Stimulated activated CD8-positive, alpha-beta memory T cell treated with anti-CD3 and anti-CD28 coated beads, Interleukin-12 subunit alpha, Interleukin-12 subunit beta, amount 100 ng/mL, for 1 hour (primary cell): ENCODE measurements at regions not wholly inside any gene's neighbourhood (a gene's known extent, or its start where the extent isn't known, plus 50 kb on each side); places are given as distances from the start of the nearest gene placed in this dataset.

Source experiments
- DNase-seq: peaks from one replicate; pipeline ENCODE4 v3.0.0-alpha.2; 2020; ENCODE audit warnings: low read depth

DNA sequence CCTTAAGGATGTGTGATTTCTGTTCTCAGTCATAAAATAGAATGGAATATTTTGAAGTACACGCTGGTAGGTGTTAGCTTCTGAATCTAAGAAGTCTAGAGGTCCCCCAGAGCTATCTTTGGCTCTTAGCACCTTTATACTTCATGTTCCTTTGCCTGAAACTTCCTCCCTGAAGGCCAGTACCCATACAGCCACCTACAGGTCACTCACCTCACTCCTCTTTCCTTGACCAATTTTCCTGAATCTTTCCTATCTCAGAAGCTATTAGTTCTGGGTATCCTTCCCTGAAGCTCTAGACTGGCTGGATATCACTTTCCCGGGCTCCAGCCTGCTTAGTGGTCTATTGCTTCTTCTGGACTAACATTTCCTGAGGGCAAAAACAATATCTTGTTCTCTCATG lies 93.4 kb upstream of the EDNRB start:
- no peak for DNase-seq

DNA sequence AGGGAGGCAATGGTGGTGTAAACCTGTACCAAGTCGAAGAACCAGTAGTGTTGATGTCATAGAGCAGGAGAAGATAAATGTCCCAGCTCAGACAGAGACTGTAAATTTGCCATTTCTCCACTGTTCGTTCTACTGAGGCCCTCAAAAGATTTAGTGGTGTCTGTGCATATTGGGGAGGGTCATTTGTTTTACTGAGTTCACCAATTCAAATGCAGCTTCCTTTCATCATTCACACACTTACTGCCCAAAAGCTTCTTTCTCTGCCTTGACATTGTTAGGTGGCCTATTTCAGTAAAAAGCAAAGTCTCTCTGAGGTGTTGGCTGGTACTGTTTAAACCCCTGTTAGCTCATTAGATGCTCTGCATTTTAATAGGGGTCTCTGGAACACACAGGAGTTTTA lies 86.2 kb upstream of the EDNRB start:
- no peak for DNase-seq

DNA sequence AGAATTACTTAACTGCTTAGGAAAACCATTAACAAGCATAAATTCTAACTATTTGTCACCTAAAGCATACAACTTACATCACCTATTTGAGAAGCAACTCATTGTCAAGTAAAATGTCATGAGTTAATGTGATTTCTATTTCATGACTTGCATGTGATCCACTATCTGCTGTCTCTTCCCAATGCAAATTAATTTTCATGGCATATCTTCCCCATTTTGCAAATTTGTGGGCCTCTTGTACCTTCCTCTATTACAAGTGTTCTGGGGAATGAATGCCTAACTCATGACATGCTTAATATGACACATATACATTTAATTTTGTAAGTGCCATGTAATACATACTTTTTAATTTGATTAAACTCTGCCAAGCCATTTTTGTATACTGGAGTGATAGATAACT lies 81.1 kb upstream of the EDNRB start:
- DNase-seq: no peak

DNA sequence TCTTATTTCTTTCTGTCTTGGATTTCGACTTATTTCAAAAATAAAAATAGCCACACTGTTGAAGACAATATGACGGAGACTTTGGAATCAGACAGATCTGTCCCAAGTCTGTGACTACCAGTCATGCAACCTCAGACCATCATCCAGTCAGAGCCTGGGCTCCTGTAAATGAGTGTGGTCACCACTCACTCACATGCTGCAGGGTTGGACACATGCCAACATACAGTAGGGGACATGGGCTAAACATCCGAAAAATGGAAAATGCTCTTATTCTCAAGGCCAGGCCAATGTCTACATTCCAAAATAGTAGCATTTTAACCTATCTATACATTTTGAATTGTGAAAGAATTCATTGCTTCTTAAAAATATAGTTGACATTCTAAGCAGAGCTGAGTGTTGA lies 75.5 kb upstream of the EDNRB start:
- no peak for DNase-seq

DNA sequence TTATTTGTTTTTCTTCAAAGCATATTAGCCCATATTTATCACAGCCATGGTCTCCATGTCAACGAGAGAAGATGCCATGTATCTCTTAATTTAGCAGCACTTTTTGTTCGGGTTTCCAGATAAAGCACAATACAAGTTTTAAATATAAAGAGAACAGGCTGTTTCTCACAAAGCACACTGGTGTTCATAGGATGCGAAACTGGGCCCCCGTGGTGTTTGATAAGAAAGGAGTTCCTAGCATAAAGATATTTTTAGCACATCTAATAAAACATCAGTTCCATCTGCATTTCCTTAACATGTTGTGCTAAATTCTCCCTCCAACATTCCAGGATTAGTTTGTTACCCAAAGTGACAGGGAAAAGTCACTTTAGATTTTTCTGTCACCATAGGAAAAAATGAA lies 72.4 kb upstream of the EDNRB start:
- no peak for DNase-seq

DNA sequence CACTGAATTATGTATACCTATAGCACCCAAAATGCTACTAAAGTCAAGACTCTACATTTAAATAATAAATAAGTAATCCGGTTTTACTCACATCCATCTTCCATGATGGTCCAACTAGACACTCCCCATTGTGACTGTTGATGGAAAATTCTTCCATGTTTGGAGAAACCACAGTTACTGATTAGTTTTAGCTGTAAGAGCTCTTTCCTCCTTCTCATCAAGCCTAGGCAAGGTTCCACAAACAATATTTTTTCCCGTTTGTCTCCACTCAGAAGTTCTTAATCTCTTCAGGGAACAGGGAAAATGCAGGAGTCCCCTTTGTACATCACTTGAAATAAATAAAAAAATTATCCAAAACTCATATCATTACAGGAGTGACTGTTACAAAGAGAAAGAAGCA lies 70.7 kb upstream of the EDNRB start:
- DNase-seq: no peak

DNA sequence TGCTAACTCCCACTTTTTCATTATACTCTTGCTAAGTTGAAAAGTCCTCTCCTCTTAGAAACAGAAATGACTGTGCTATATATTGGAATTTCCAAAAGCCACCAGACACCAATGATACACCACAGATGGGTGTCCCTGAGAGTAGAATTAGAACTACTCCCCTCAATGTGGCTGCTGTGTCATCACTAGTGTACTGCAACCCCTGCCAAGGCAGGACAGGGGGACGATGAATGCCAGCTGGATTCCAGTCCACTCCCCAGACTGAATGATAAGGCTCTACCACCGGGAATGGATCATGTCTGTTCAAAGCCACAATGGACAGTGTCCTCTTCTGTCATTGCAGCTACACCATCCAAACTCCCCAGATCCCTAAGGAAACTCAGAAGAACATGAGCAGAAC lies 69.7 kb upstream of the EDNRB start:
- no peak for DNase-seq

DNA sequence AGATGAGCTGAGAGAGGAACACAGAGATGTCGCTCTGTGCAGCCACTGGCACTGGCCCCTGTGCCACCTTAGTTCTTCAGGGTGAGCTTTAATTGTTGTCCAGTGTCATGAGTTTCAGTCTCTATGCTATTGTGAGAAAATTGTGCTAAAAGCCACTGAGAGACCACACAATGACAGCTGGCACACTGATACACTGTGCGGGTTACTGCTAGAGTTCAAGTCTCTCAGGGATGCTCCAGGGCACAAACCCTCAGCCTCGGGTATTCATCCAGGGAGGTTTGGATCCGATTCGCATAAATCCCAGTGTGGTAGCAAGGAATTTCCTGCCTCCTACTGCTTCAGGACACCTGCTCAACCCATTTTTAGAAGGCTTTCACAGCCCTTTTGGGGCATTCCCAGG lies 68.1 kb upstream of the EDNRB start:
- no peak for DNase-seq

DNA sequence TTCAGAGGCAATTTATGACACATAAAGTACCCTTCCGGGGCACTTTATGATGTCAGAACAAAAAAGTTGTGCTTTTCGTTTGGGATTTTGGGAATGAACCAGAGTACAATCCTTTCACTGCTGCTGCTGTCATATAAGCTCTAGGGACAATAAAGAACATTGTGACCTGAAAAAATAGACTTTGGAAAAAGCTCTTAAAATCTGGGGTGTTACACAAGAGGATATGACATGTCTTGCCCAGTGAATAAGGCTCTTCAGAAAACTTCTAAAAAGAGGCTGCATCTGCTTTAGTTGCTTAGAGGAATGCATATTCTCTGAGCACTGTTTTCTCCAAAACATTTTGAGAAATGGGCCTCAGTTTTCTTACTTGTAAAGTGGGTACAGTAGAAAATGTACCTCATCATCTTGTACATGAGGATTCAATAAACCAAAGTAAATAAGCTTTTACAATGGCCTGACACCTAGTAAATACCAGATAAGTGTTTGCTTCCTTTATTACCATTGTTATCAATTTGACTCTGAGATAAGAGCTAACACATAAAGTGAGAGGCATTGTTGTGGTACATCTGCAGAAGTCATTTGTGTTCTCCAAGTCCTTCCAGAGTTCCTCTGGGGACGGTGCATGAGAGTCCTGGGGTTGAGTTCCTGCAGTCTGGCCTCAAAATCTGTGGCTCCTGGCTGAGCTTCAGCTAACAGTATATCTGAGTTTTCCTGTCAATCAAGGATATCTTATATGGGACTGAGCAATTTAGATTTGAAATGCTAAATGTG lies 67.4 kb upstream of the EDNRB start:
- no peak for DNase-seq

DNA sequence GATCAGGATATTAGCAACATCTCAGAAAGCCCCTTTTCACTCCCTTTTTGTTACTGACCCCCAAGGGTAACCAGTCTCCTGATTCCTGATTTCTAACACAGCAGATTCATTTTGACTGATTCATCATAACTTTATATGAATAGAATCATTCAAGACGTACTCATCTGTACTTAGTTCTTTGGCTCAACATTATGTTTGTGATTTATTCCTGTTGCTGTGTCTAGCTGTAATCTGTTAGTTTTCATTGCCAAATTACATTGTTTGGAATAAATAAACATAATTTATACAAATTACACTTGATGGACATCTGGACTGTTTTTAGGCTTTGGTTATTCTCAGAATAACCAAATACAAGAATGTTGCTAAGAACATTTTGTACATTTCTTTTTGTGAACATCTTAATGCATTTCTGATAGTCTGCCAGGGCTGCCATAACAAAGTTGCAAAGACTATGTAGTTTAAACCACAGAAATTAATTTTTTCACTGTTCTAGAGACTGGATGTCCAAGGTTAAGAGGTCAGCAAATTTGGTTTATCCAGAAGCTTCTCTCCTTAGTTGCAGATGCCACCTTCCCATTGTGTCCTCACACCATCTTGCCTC lies 62.8 kb upstream of the EDNRB start:
- no peak for DNase-seq

DNA sequence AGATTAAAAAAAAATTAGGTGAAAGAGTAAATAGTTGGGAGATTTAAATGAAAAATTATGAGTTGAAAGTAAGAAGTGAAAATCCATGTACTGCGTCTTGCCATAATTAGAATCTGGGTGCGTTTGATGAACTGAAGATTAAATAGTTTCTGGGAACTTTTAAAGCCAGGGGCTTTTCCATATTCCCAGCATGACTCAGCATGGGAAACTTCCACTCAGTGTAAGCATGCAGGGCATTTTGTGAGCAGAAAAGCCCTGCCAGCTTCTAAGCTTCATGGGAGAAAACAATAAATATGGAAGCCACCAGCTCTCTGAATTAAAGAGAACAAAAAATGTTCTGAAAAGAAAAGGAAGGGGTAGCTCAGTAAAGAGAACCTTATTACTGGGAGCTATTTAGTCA lies 62.0 kb upstream of the EDNRB start:
- DNase-seq: no peak

DNA sequence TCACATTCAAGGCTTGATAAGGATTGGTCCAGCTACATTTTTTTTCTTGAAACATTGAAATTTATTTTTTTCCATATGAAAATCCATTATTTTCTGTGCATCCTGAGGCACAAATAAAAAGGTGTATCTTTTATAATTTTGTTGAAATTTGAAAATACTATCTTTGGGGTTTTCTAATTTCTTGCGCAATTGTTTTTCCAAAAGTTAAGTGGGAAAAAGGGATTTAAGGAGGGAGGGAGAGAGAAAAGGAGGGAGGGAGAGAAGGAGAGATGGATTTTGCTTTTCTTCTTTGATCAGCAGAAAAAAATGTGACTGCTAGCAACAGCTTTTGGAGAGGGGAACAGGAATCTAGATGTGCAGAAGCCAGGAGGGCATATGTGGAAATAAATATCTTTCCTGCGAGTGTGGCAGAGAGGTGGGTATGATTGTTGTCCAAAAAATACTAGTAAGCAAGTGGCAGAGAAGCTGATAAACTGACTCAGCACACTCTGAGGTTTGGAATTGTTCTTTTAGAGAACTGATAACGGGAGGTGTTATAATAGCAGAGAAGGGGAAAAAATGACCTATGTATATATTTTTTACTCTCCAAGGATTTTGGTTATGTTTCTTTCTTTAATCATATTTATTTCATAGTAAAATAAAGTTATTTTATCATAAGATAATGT lies 61.2 kb upstream of the EDNRB start:
- no peak for DNase-seq

DNA sequence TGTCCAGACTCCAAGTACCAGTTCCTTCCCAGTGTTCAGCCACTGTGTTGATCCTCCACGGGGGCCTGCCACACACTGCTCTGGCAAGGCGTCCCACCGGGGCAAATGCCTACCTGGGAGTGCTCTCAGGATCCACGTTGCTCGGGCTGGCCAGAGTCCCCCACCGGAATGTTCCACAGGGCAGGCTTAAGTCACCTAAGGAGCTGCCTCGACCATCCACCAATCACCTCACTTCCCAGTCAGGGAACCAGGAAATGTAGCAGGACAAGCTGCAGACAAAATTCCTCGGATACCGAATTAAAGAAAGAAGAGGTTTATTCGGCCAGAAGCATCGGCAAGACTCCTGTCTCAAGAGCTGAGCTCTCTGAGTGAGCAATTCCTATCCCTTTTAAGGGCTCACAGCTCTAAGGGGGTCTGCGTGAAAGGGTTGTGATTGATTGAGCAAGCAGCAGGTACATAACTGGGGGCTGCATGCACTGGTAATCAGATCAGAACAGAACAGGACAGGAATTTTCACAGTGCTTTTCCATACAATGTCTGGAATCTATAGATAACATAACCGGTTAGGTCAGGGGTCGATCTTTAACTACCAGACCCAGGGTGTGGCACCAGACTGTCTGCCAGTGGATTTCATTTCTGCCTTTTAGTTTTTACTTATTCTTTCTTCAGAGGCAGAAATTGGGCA lies 56.9 kb upstream of the EDNRB start:
- DNase-seq: no peak

DNA sequence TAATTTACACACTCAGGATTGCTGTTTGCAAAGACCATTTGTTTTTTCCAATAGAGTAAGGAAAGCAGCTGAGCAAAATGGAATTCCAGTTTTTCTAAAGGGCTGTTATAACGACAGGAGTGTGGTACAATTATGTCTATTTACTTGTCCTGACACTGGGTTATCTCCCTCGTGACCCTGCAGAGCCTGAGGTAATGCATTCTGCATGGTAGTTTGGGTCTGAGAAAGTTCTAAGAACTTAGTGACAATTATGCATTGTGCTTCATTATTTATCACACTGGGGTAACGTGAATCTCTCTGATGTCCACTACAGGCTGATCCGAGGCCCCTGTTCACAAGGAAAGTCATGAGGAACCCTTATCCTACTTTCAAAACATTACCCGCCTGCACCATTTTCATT lies 50.7 kb upstream of the EDNRB start:
- DNase-seq: no peak
